T-cell (primary cell): ENCODE measurements at regions not wholly inside any gene's neighbourhood (a gene's known extent, or its start where the extent isn't known, plus 50 kb on each side); places are given as distances from the start of the nearest gene placed in this dataset.
A peak's percentile ranks its signal among the peaks of the same experiment; 100 is the strongest.
"Not testable (repeated sequence)": the region's sequence is repeated elsewhere in the genome, so short reads cannot be mapped to it uniquely, and the experiment has no call there.

Experiments used
- ATAC-seq, 4 experiments: fragments of 200-7000 bp in 3 of 4; fragments of 150-1000 bp in 1 of 4; cut with Tn5 transposase; replicated peaks in 1 of 4; 1 replicate in 3 of 4; 2 replicates in 1 of 4; pipeline ENCODE4 v1.10.0; 2021; ENCODE audit warnings: moderate library complexity in 3 of 4, mild to moderate bottlenecking in 2 of 4, moderate number of reproducible peaks in 1 of 4
- CTCF ChIA-PET, 2 donors: fragments of 300-600 bp; sonication (Branson Sonifier 250); formaldehyde crosslinking; loops; one replicate each; lab custom pipeline; 2022; ENCODE audit warnings: antibody characterized with exemption in 2 of 2; lab: Charles Lee
- POLR2A ChIA-PET, 2 donors: fragments of 300-600 bp; sonication (Branson Sonifier 250); formaldehyde crosslinking; loops; one replicate each; lab custom pipeline; 2022; ENCODE audit warnings: antibody characterized with exemption in 2 of 2; lab: Charles Lee
- DNase-seq, 35 experiments: peaks; one replicate each; pipeline versions ENCODE4 v3.0.0 to v3.0.0-alpha.2; 2013 to 2023
- H3K27ac ChIP-seq: one replicate; pipeline ENCODE4 v1.5.1; 2013; ENCODE audit warnings: low read length
- H3K27me3 ChIP-seq, 2 experiments: replicated peaks in 1 of 2; 1 replicate in 1 of 2; 2 replicates in 1 of 2; pipeline versions ENCODE4 v1.6.1 to v1.7.0; 2013; ENCODE audit warnings: low read length in 1 of 2, mixed read lengths in 1 of 2; ENCODE audit not compliant: control insufficient read depth in 2 of 2, insufficient read depth in 2 of 2; ENCODE audit errors: extremely low read depth in 1 of 2
- H3K36me3 ChIP-seq, 2 donors: 1 replicate in 1 of 2; 2 replicates in 1 of 2; pipeline versions ENCODE4 v1.6.1 to v1.7.0; 2013; ENCODE audit warnings: low read length in 1 of 2; ENCODE audit not compliant: control insufficient read depth in 2 of 2, insufficient read depth in 1 of 2; ENCODE audit errors: extremely low read depth in 1 of 2
- H3K4me1 ChIP-seq, 2 experiments: 1 replicate in 1 of 2; 2 replicates in 1 of 2; pipeline versions ENCODE4 v1.6.1 to v1.7.0; 2013; ENCODE audit warnings: low read length in 2 of 2, mixed read lengths in 1 of 2; ENCODE audit not compliant: insufficient read depth in 2 of 2, control insufficient read depth in 1 of 2; ENCODE audit errors: extremely low read depth in 1 of 2
- H3K4me3 ChIP-seq, 2 donors: 1 replicate in 1 of 2; 2 replicates in 1 of 2; pipeline versions ENCODE4 v1.5.1 to v1.7.0; 2013; ENCODE audit warnings: mild to moderate bottlenecking in 2 of 2, low read length in 1 of 2, moderate library complexity in 1 of 2; ENCODE audit not compliant: control insufficient read depth in 1 of 2; ENCODE audit errors: extremely low read depth in 1 of 2
- H3K9me3 ChIP-seq: 2 replicates; pipeline ENCODE4 v1.7.0; 2013
- H3K27ac Mint-ChIP-seq, 2 donors: one replicate each; pipeline ENCODE4 v1.8.0; 2020 to 2021; ENCODE audit warnings: mild to moderate bottlenecking in 2 of 2, mixed read lengths in 2 of 2
- H3K27me3 Mint-ChIP-seq, 2 donors: one replicate each; pipeline ENCODE4 v1.8.0; 2021 to 2022; ENCODE audit warnings: mixed read lengths in 2 of 2
- H3K36me3 Mint-ChIP-seq: one replicate; pipeline ENCODE4 v1.8.0; 2021; ENCODE audit warnings: mixed read lengths
- H3K4me1 Mint-ChIP-seq, 3 donors: one replicate each; pipeline ENCODE4 v1.8.0; 2020 to 2022; ENCODE audit warnings: mixed read lengths in 3 of 3, mild to moderate bottlenecking in 1 of 3
- H3K4me3 Mint-ChIP-seq, 3 donors: one replicate each; pipeline ENCODE4 v1.8.0; 2020 to 2022; ENCODE audit warnings: mild to moderate bottlenecking in 3 of 3, mixed read lengths in 3 of 3, moderate library complexity in 3 of 3
- H3K9me3 Mint-ChIP-seq, 3 donors: one replicate each; pipeline ENCODE4 v1.8.0; 2020 to 2022; ENCODE audit warnings: mixed read lengths in 3 of 3
- WGBS: methylation state at CpG from one replicate; pipeline ENCODE4 v1.1.5; 2013; ENCODE audit warnings: missing lambda C conversion rate; ENCODE audit not compliant: insufficient coverage; 5-methylcytosine and 5-hydroxymethylcytosine counted together

- POLR2A ChIA-PET, H3K9me3 ChIP-seq, H3K4me3 ChIP-seq, H3K27ac ChIP-seq, H3K27me3 ChIP-seq, H3K27ac Mint-ChIP-seq, H3K27me3 Mint-ChIP-seq, H3K36me3 ChIP-seq, H3K4me1 Mint-ChIP-seq, H3K4me3 Mint-ChIP-seq, ATAC-seq, H3K9me3 Mint-ChIP-seq, H3K36me3 Mint-ChIP-seq, H3K4me1 ChIP-seq, CTCF ChIA-PET, DNase-seq: not testable (repeated sequence)
- WGBS = no CpG with 5 or more reads among the region's 6 CpGs
These were observed 69.6 kb upstream of the NBPF26 start for GRCh38 chr1:120654114-120654513.

GRCh38 chr1:120655394-120655793 is 68.4 kb upstream of the NBPF26 start:
- H3K4me1 Mint-ChIP-seq, CTCF ChIA-PET, H3K27me3 ChIP-seq, ATAC-seq, H3K27ac Mint-ChIP-seq, H3K4me1 ChIP-seq, H3K27me3 Mint-ChIP-seq, H3K27ac ChIP-seq, H3K36me3 ChIP-seq, DNase-seq, POLR2A ChIA-PET, H3K9me3 Mint-ChIP-seq, H3K9me3 ChIP-seq, H3K4me3 ChIP-seq, H3K36me3 Mint-ChIP-seq, H3K4me3 Mint-ChIP-seq: not testable (repeated sequence)
- WGBS = no CpG with 5 or more reads among the region's 8 CpGs

GRCh38 chr1:120656116-120656515 is 67.6 kb upstream of the NBPF26 start:
- ATAC-seq, H3K4me3 ChIP-seq, CTCF ChIA-PET, H3K9me3 Mint-ChIP-seq, H3K4me3 Mint-ChIP-seq, H3K27me3 ChIP-seq, H3K27ac Mint-ChIP-seq, H3K27me3 Mint-ChIP-seq, DNase-seq, H3K36me3 Mint-ChIP-seq, H3K4me1 Mint-ChIP-seq, POLR2A ChIA-PET, H3K27ac ChIP-seq, H3K9me3 ChIP-seq, H3K4me1 ChIP-seq, H3K36me3 ChIP-seq: not testable (repeated sequence)
- WGBS = no CpG with 5 or more reads among the region's 5 CpGs

DNA sequence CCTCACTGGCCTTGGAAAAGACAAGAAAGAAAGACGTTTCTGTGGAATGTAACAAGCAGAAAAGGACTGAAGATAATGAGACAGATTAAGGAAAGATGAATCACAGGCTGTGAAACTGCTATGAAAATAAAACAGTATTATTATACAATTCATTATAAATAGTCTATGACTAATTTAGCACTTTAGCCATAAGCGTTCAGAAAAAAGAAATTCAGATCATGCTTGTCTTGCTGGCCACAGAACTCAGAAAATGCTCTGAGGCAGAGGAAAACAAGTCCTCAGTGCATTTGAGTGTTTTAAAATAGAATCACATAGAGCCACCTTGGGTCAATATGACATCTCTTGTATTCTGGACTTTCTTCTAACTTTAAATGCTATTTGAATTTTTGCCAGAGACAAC is 65.9 kb upstream of the NBPF26 start:
- not testable (repeated sequence) for H3K27ac Mint-ChIP-seq

GRCh38 chr1:120658622-120659021 is 65.1 kb upstream of the NBPF26 start:
- H3K27me3 ChIP-seq, CTCF ChIA-PET, DNase-seq, H3K36me3 Mint-ChIP-seq, H3K9me3 ChIP-seq, H3K4me1 ChIP-seq, H3K36me3 ChIP-seq, H3K4me3 Mint-ChIP-seq, H3K4me3 ChIP-seq, H3K27ac ChIP-seq, H3K27me3 Mint-ChIP-seq, ATAC-seq, H3K4me1 Mint-ChIP-seq, H3K9me3 Mint-ChIP-seq, POLR2A ChIA-PET, H3K27ac Mint-ChIP-seq: not testable (repeated sequence)

More for the DNA sequence above, 65.9 kb upstream of the NBPF26 start:
- CTCF ChIA-PET, H3K36me3 Mint-ChIP-seq, H3K9me3 Mint-ChIP-seq, POLR2A ChIA-PET, H3K36me3 ChIP-seq, H3K9me3 ChIP-seq, H3K27ac ChIP-seq, H3K27me3 ChIP-seq, H3K4me3 Mint-ChIP-seq, H3K27me3 Mint-ChIP-seq, H3K4me1 Mint-ChIP-seq, DNase-seq, H3K4me3 ChIP-seq, H3K4me1 ChIP-seq, ATAC-seq: not testable (repeated sequence)
- no CpG with 5 or more reads among the region's 2 CpGs for WGBS

- H3K4me3 Mint-ChIP-seq, H3K36me3 ChIP-seq, H3K4me1 ChIP-seq, H3K9me3 ChIP-seq, H3K4me3 ChIP-seq, H3K4me1 Mint-ChIP-seq, H3K27me3 Mint-ChIP-seq, POLR2A ChIA-PET, H3K27me3 ChIP-seq, CTCF ChIA-PET, ATAC-seq, H3K36me3 Mint-ChIP-seq, H3K9me3 Mint-ChIP-seq, DNase-seq, H3K27ac ChIP-seq, H3K27ac Mint-ChIP-seq: not testable (repeated sequence)
- WGBS = no CpG with 5 or more reads among the region's 2 CpGs
These were observed 64.6 kb upstream of the NBPF26 start for GRCh38 chr1:120659133-120659532.

- H3K4me1 ChIP-seq, H3K27me3 ChIP-seq, H3K4me1 Mint-ChIP-seq, H3K36me3 ChIP-seq, H3K36me3 Mint-ChIP-seq, H3K9me3 ChIP-seq, H3K27ac Mint-ChIP-seq, DNase-seq, H3K4me3 ChIP-seq, CTCF ChIA-PET, H3K27me3 Mint-ChIP-seq, H3K27ac ChIP-seq, H3K9me3 Mint-ChIP-seq, POLR2A ChIA-PET: not testable (repeated sequence)
- peak in 2 of 4 experiments; percentile 4 to 18 for ATAC-seq
- WGBS = no CpG with 5 or more reads among the region's 22 CpGs
- H3K4me3 Mint-ChIP-seq = peak overlapping the region; percentile 68 to 79 (median 76)
These were observed 59.1 kb upstream of the NBPF26 start for GRCh38 chr1:120664376-120665249.
